Psoas muscle (tissue), 7 donors: ENCODE measurements at regions not wholly inside any gene's neighbourhood (a gene's known extent, or its start where the extent isn't known, plus 50 kb on each side); places are given as distances from the start of the nearest gene placed in this dataset.

Source experiments
- ATAC-seq, 4 donors: fragments of 200-7000 bp; cut with Tn5 transposase; one replicate each; pipeline ENCODE4 v1.9.1; 2020; ENCODE audit warnings: moderate library complexity in 3 of 4, mild to moderate bottlenecking in 2 of 4
- DNase-seq, 2 donors: peaks; one replicate each; pipeline ENCODE4 v3.0.0-alpha.2; 2020
- H3K27ac ChIP-seq: fragments of 200-600 bp; one replicate; pipeline ENCODE4 v1.8.0; 2022
- H3K27me3 ChIP-seq, 3 donors: fragments of 200-600 bp in 1 of 3; one replicate each; pipeline versions ENCODE4 v1.6.1 to v1.8.0; 2013 to 2022; ENCODE audit warnings: low read length in 2 of 3, mild to moderate bottlenecking in 2 of 3, moderate library complexity in 1 of 3; ENCODE audit not compliant: insufficient read depth in 3 of 3
- H3K36me3 ChIP-seq, 2 donors: fragments of 200-600 bp in 1 of 2; one replicate each; pipeline versions ENCODE4 v1.6.1 to v1.8.0; 2013 to 2022; ENCODE audit warnings: low read depth in 1 of 2, mild to moderate bottlenecking in 1 of 2, moderate library complexity in 1 of 2; ENCODE audit not compliant: insufficient read depth in 1 of 2
- H3K4me1 ChIP-seq: fragments of 200-600 bp; one replicate; pipeline ENCODE4 v1.8.0; 2022
- H3K4me3 ChIP-seq: fragments of 200-600 bp; one replicate; pipeline ENCODE4 v1.8.0; 2022; ENCODE audit warnings: mild to moderate bottlenecking
- H3K9me3 ChIP-seq: fragments of 200-600 bp; one replicate; pipeline ENCODE4 v1.8.0; 2022
- WGBS, 3 donors: extraction: QIAGEN DNeasy Blood & Tissue Kit; methylation state at CpG; one replicate each; pipeline versions ENCODE4 v1.1.6 to v1.1.7; 2013; 5-methylcytosine and 5-hydroxymethylcytosine counted together
- intact Hi-C, 2 donors: fragments of 100-400 bp; cut with DNase I; formaldehyde crosslinking; loops; one replicate each; pipeline versions ENCODE4 v1.11.0 to v1.14.2; 2022
- TF ChIP-seq, protein P1 (sequence below): fragments of 200-600 bp; IDR thresholded peaks from one replicate; pipeline ENCODE4 v1.8.0; 2022; ENCODE audit warnings: antibody characterized with exemption
- donor health status: healthy with polysubstance abuse.
- donor health status: DM: no; HTN: no; CAD: no; lungs with moderate emphysema.
- donor health status: Bipolar disorder and iron deficiency.
- donor health status: healthy.
- donor health status: DM: yes; HTN: yes; CAD: no.
- donor health status: DM: no; HTN: no; CAD: no.
- donor health status: DM: yes; HTN: yes; CAD: no.

GRCh38 chr12:24175284-24175683 lies 225.8 kb upstream of the SOX5 start:
- Histone ChIP-seq H3K4me3 (no peak overlapping the region), H3K27me3 (no peaks in the 10 kb centered on the region), H3K36me3 (no peaks in the 10 kb centered on the region), H3K9me3 (no peaks in the 10 kb centered on the region), H3K4me1 (no peaks in the 10 kb centered on the region), H3K27ac (no peak overlapping the region)
- intact Hi-C loops = no loop called here
- TF ChIP-seq, protein P1, sequence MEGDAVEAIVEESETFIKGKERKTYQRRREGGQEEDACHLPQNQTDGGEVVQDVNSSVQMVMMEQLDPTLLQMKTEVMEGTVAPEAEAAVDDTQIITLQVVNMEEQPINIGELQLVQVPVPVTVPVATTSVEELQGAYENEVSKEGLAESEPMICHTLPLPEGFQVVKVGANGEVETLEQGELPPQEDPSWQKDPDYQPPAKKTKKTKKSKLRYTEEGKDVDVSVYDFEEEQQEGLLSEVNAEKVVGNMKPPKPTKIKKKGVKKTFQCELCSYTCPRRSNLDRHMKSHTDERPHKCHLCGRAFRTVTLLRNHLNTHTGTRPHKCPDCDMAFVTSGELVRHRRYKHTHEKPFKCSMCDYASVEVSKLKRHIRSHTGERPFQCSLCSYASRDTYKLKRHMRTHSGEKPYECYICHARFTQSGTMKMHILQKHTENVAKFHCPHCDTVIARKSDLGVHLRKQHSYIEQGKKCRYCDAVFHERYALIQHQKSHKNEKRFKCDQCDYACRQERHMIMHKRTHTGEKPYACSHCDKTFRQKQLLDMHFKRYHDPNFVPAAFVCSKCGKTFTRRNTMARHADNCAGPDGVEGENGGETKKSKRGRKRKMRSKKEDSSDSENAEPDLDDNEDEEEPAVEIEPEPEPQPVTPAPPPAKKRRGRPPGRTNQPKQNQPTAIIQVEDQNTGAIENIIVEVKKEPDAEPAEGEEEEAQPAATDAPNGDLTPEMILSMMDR = no peak
- 68 to 83% (median 76%) methylated on average over 2 of the region's 2 CpGs for WGBS, 3 donors
- ATAC-seq = no peak
- no peak for DNase-seq

DNA sequence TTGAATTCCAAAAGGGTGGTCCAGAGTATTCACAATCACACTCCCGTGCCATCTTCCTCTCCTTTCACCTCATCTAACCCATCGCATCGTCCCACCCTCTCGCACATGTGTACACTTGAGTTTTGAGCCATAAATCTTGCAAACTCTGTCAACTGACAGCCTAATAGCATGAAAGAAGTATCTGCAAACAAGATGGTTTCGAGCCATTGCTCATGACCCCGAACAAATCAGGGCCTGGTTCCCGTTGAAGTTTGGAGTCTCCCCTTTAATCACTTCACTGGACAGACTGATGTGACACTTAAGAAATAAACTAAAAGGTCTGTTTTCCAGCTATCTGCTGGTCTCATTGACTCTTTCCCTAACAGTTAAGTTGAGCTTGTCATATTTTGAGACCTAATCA lies 223.6 kb upstream of the SOX5 start:
- Histone ChIP-seq H3K36me3 (no peaks in the 10 kb centered on the region), H3K27ac (no peak overlapping the region), H3K4me3 (no peak overlapping the region), H3K9me3 (no peaks in the 10 kb centered on the region), H3K27me3 (no peaks in the 10 kb centered on the region), H3K4me1 (no peaks in the 10 kb centered on the region)
- ATAC-seq (no peak), DNase-seq (no peak)
- WGBS, 3 donors = 26 to 28% (median 28%) methylated on average over 7 of the region's 7 CpGs
- TF ChIP-seq, protein P1 = no peak
- intact Hi-C loops = no loop called here

GRCh38 chr12:24172773-24173066 lies 223.2 kb upstream of the SOX5 start:
- Histone ChIP-seq H3K27ac (no peak overlapping the region), H3K4me1 (no peaks in the 10 kb centered on the region), H3K4me3 (no peak overlapping the region), H3K9me3 (no peaks in the 10 kb centered on the region), H3K36me3 (no peaks in the 10 kb centered on the region), H3K27me3 (no peaks in the 10 kb centered on the region)
- DNase-seq = no peak
- TF ChIP-seq, protein P1 = no peak
- ATAC-seq = no peak
- intact Hi-C loops = no loop called here

- ATAC-seq = no peak
- WGBS, 3 donors = 82 to 86% (median 83%) methylated on average over 13 of the region's 13 CpGs
- Histone ChIP-seq H3K27me3 (no peaks in the 10 kb centered on the region), H3K9me3 (no peaks in the 10 kb centered on the region), H3K4me3 (no peak overlapping the region), H3K27ac (no peak overlapping the region), H3K36me3 (no peaks in the 10 kb centered on the region), H3K4me1 (no peaks in the 10 kb centered on the region)
- DNase-seq = peak in 1 of 2 donors; percentile 9
- intact Hi-C loops = no loop called here
- TF ChIP-seq, protein P1 = no peak
These were observed 222.7 kb upstream of the SOX5 start for GRCh38 chr12:24172031-24172772.

- WGBS, 3 donors = 75 to 88% (median 86%) methylated on average over 2 of the region's 2 CpGs
- Histone ChIP-seq H3K27me3 (no peaks in the 10 kb centered on the region), H3K4me3 (no peak overlapping the region), H3K36me3 (no peaks in the 10 kb centered on the region), H3K4me1 (no peaks in the 10 kb centered on the region), H3K27ac (no peak overlapping the region), H3K9me3 (no peaks in the 10 kb centered on the region)
- TF ChIP-seq, protein P1 = no peak
- DNase-seq (no peak), ATAC-seq (no peak)
- intact Hi-C loops = no loop called here
These were observed 205.6 kb upstream of the SOX5 start for GRCh38 chr12:24155042-24155441.
